ENCODE measurements at regions not wholly inside any gene's neighbourhood (a gene's known extent, or its start where the extent isn't known, plus 50 kb on each side); places are given as distances from the start of the nearest gene placed in this dataset.

DNA sequence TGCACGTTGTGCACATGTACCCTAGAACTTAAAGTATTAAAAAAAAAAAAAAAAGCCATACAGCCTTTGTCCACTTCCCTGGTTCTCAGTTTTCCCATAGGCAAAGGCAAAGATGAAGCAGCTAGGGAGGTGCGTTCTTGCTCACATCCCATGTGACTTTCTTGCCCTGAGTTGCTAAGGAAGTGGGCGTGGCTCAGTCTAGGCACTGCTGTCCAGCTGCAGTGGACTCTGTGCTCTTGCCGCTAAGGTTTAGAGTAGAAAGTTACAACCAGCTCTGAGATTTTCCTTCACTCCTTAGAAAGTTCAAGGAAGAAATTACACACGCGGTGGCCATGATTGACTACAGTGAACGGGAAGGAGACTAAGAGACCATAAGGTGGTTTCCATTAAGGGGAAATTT is 144.7 kb downstream of the NAA11 start:
- Histone ChIP-seq H3K79me2 (ENCODE audit: insufficient read depth, low read depth) (no peaks in the 10 kb centered on the region), H4K20me1 (ENCODE audit: insufficient read depth) (no peaks in the 10 kb centered on the region), H3K36me3 (ENCODE audit: insufficient read depth) (no peaks in the 10 kb centered on the region), H3K4me1 (ENCODE audit: low read depth, poor library complexity, severe bottlenecking) (peaks cover 3% of the 10 kb centered on the region), H3K27ac (no peak overlapping the region), H3K4me2 (no peak overlapping the region), H3K27me3 (ENCODE audit: insufficient read depth, low read depth) (no peaks in the 10 kb centered on the region), H2AFZ (ENCODE audit: low read depth) (no peak overlapping the region), H3K9ac (no peak overlapping the region), H3K4me3 (IDR thresholded peaks at IDR 0.05; ENCODE audit: insufficient read depth, low read depth, low read length) (no peak overlapping the region)
- TF ChIP-seq, protein P1, sequence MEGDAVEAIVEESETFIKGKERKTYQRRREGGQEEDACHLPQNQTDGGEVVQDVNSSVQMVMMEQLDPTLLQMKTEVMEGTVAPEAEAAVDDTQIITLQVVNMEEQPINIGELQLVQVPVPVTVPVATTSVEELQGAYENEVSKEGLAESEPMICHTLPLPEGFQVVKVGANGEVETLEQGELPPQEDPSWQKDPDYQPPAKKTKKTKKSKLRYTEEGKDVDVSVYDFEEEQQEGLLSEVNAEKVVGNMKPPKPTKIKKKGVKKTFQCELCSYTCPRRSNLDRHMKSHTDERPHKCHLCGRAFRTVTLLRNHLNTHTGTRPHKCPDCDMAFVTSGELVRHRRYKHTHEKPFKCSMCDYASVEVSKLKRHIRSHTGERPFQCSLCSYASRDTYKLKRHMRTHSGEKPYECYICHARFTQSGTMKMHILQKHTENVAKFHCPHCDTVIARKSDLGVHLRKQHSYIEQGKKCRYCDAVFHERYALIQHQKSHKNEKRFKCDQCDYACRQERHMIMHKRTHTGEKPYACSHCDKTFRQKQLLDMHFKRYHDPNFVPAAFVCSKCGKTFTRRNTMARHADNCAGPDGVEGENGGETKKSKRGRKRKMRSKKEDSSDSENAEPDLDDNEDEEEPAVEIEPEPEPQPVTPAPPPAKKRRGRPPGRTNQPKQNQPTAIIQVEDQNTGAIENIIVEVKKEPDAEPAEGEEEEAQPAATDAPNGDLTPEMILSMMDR (conservative IDR thresholded peaks at IDR 0.05; ENCODE audit: low read depth, low read length) = no peak

DNA sequence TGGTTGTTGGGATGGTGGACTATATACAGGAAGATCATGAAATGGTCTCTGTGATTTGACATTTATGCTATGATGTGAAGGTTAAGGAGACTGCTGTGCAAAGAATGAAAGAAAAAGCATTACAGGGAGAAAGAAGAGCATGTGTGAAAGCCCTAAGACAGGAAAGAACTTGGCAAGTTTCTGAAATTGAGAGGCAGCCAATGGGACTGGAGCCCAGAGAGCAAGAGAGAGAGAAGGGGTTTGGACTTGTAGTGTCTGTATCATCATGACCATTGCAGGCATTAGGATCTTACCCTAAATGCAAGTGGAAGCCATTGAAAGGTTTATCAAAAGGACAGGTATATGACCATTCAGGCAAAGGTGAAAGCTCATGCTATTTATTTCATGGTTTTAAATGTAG is 147.1 kb downstream of the NAA11 start:
- Histone ChIP-seq H3K27me3 (ENCODE audit: insufficient read depth, low read depth) (no peaks in the 10 kb centered on the region), H3K79me2 (ENCODE audit: insufficient read depth, low read depth) (no peaks in the 10 kb centered on the region), H3K9ac (no peak overlapping the region), H3K36me3 (ENCODE audit: insufficient read depth) (no peaks in the 10 kb centered on the region), H3K4me2 (no peak overlapping the region), H2AFZ (ENCODE audit: low read depth) (no peak overlapping the region), H3K27ac (no peak overlapping the region), H3K4me3 (IDR thresholded peaks at IDR 0.05; ENCODE audit: insufficient read depth, low read depth, low read length) (no peak overlapping the region), H4K20me1 (ENCODE audit: insufficient read depth) (no peaks in the 10 kb centered on the region), H3K4me1 (ENCODE audit: low read depth, poor library complexity, severe bottlenecking) (peaks cover 11% of the 10 kb centered on the region)
- TF ChIP-seq, protein P1 (conservative IDR thresholded peaks at IDR 0.05; ENCODE audit: low read depth, low read length) = no peak

DNA sequence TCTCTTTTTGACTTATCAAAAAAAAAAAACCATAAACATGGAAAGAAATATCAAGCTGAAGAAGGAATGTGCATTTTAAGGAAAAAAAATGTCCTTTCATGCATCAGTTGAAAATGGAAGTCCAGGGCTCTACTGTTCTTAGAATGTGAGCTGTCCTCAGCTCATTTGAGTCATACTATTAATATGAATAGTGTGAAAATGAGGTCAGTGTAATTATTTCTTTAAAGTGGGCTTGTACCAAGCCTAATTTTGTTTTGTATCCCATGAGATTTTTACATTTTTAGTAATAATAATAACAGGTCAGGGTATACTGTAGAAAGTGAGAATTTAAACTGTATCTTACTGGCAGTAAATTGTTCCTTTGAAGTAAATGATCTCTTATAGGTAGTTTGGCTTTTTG is 148.5 kb downstream of the NAA11 start:
- Histone ChIP-seq H3K4me2 (no peak overlapping the region), H3K27ac (no peak overlapping the region), H3K27me3 (ENCODE audit: insufficient read depth, low read depth) (no peaks in the 10 kb centered on the region), H3K9ac (no peak overlapping the region), H3K79me2 (ENCODE audit: insufficient read depth, low read depth) (no peaks in the 10 kb centered on the region), H4K20me1 (ENCODE audit: insufficient read depth) (no peaks in the 10 kb centered on the region), H3K4me1 (ENCODE audit: low read depth, poor library complexity, severe bottlenecking) (peaks cover 21% of the 10 kb centered on the region), H3K36me3 (ENCODE audit: insufficient read depth) (no peaks in the 10 kb centered on the region), H2AFZ (ENCODE audit: low read depth) (no peak overlapping the region), H3K4me3 (IDR thresholded peaks at IDR 0.05; ENCODE audit: insufficient read depth, low read depth, low read length) (no peak overlapping the region)
- TF ChIP-seq, protein P1 (conservative IDR thresholded peaks at IDR 0.05; ENCODE audit: low read depth, low read length) = no peak

DNA sequence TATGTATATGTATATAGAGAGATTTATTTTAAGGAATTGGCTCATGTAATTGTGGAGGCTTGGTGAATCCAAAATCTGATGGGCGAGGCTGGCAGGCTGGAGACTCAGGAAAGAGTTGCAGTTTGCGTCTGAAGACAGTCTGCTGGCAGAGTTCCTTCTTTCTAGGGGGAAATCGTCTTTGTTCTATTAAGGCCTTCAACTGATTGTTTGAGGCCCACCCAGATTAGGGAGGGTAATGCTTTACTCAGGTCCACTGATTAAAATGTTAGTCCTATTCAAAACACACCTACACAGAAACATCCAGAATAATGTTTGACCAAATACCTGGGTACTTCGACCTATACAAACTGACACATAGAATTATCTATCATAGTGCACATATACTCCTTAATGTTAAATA is 149.5 kb downstream of the NAA11 start:
- Histone ChIP-seq H3K79me2 (ENCODE audit: insufficient read depth, low read depth) (no peaks in the 10 kb centered on the region), H4K20me1 (ENCODE audit: insufficient read depth) (no peaks in the 10 kb centered on the region), H3K4me3 (IDR thresholded peaks at IDR 0.05; ENCODE audit: insufficient read depth, low read depth, low read length) (no peak overlapping the region), H3K4me2 (no peak overlapping the region), H3K27ac (no peak overlapping the region), H2AFZ (ENCODE audit: low read depth) (no peak overlapping the region), H3K4me1 (ENCODE audit: low read depth, poor library complexity, severe bottlenecking) (peaks cover 19% of the 10 kb centered on the region), H3K36me3 (ENCODE audit: insufficient read depth) (no peaks in the 10 kb centered on the region), H3K9ac (no peak overlapping the region), H3K27me3 (ENCODE audit: insufficient read depth, low read depth) (no peaks in the 10 kb centered on the region)
- TF ChIP-seq, protein P1 (conservative IDR thresholded peaks at IDR 0.05; ENCODE audit: low read depth, low read length) = no peak
